ENCODE measurements at regions not wholly inside any gene's neighbourhood (a gene's known extent, or its start where the extent isn't known, plus 50 kb on each side); places are given as distances from the start of the nearest gene placed in this dataset.

DNA sequence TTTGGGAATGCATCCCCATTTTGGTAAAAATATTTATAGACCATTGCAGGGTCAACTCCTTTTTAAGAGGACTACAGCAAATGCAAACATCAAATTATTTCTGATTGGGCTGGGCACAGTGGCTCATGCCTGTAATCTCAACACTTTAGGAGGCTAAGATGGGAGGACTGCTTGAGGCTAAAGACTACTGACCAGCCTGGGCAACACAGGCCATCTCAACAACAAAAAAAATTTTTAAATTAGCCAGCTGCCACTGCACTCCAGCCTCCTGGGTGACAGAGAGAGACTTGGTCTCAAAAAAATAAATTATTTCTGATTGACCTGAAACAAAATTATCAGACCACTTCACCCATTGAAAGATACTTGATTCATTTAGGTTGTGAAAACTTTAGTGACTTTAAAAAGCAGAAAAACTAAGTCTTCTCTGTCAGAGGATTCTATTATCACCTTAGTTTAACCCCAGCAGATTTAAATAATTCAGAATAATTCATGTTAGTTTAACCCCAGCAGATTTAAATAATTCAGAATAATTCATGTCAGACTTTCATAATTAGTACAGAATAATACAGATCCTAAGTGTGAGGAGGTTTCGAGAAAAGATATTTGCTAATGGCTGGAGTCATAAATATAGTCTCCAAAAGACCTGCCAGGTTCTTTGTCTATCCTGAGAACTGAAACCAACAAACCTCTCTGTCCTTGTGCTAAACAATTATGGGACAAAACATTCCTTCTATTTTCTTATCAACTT lies 183.6 kb upstream of the STT3B start:
- no peak for DNase-seq (ENCODE audit: low read depth)

DNA sequence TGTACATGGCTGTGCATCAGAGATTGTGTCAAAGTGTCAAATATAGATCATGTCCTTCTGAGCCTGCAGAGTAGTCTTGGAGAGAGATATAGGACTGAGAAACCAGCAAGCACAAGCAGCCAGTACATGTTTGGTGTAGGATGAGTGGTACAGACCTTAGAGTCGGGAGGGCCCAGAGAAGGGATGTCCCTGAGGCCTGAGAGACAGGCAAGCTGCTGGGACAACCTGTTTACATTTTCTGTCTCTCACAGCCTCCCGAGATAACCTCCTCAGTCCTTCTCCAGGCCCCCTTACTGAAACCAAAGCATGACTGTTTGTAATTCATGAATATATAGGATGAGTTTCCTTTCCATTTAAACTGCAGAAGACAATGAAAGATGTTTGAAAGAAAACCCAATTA lies 182.4 kb upstream of the STT3B start:
- no peak for DNase-seq (ENCODE audit: low read depth)

DNA sequence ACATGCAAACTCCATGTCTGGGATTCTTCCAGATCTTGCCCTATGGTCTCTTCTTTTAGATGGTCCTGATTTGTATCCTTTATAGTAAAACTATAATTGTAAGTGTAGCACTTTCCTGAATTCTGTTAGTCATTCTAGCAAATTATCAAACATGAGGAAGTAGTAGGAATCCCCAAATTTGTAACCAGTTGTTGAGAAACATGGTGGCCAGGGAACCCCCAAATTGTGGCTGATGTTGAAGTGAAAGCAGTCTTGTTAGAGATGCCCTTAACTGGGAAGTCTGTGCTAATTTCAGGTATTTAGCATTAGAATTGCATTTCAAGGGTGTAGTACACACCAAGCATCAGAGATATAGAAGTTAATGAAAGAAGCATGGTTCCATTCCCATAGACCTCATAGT lies 180.4 kb upstream of the STT3B start:
- no peak for DNase-seq (ENCODE audit: low read depth)

DNA sequence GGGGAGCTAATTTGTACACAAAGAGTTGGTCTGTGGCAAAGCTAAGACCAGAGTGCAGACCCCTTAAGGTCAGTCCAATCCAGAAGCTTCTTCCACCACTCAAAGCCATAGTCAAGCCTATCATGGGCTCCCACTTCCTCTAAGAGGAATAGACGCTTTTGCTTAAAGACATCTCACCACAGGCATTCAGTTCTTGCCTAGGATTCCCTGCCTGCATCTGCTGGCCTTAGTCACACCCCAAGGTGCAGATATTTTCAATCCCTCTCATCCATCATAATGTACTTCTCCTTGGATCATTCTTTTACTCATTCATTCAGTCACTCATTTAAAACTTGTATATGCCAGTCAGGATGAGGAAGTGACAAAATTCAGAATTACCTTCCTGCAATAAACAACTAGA lies 179.6 kb upstream of the STT3B start:
- no peak for DNase-seq (ENCODE audit: low read depth)

DNA sequence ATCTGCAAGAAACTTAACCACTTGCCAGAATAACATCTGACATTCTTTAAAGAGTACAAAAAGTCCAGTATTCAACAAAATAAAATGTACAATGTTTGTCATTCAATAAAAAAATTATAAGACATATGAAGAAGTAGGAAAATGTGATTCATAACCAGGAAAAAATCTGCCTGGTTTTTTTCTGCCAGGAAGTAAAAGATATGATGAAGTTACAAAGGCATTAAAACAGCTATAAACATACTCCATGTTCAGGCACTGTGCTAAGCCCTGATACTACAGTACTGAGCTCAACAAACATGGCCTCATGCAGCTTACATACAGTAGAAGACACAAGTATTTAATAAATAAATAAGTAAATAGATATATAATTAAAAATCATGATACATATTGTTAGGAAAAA lies 178.4 kb upstream of the STT3B start:
- no peak for DNase-seq (ENCODE audit: low read depth)

DNA sequence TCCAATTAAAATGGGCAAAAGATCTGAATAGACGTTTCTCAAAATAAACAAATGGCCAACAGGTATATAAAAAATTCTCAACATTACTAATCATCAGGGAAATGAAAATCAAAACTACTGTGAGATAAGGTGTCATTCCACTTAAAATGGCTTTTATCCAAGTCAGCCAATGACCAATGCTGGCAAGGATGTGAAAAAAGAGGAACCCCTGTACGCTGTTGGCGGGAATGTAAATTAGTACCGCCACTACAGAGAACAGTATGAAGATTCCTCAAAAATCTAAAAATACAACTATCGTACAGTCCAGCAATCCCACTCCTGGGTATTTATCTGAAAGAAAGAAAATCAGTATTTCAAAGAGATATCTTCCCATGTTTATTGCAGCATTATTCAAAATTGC lies 176.9 kb upstream of the STT3B start:
- DNase-seq (ENCODE audit: low read depth) = no peak

DNA sequence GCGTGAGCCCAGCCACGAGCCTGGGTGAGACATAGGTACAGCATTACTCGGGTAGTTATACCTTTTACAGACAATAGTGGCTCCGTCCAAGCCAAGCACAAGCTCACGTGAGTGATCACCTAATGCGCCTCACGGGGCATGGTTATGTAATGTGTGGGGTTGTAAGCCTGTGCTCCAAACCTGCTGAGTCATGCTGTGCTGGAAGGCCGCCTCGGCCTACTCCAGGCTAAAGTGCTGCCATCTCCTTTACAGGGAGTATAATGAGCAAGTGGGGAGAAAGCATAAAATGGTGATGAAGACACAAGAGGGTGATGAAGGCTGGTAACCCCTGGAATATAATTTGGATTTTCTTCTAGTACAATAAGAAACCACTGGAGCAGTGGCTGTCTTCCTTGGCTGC lies 175.8 kb upstream of the STT3B start:
- no peak for DNase-seq (ENCODE audit: low read depth)

DNA sequence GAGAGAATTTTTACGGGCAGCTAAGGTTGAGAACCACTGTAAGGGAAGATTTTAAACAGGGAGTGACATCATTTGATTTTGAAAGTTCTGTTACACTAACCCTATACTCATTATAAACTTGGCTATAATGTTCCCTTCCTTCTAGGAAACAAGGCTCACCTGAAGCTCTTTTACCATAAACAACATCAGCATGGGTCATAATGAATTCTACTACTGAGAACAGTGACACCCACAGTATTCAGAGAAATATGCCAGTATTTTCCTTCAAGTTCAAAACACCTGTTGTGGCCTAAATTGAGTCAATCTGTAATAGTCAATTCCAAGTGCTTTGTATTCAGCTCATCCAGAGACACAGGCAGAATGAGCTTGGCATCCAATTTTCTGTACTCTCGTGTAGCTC lies 175.3 kb upstream of the STT3B start:
- no peak for DNase-seq (ENCODE audit: low read depth)

DNA sequence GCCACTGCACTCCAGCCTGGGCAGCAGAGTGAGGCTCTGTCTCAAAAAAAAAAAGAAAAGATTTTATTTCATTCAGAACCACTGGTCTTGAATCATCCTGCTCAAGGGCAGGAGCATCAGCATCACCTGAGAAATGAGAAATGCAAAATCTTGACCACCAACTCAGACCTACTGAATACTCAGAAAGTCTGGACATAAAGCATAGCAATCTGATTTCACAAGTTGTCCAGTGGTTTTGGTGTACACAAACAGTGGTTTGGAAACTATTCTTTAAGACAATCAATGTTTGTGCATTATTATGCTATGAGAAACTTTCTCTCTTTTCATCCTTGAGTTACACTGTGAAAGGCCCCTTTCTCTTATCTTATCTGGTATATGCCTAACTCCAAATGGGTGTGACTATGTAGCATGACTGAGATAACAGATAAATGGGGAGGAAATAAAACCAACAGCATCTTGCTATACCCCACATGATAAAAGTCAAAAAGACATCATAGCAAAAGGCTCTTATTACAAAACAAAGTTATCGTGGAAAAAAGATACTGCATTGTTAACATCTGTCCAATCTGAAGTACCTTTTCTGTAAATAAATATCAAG lies 174.2 kb upstream of the STT3B start:
- no peak for DNase-seq (ENCODE audit: low read depth)

DNA sequence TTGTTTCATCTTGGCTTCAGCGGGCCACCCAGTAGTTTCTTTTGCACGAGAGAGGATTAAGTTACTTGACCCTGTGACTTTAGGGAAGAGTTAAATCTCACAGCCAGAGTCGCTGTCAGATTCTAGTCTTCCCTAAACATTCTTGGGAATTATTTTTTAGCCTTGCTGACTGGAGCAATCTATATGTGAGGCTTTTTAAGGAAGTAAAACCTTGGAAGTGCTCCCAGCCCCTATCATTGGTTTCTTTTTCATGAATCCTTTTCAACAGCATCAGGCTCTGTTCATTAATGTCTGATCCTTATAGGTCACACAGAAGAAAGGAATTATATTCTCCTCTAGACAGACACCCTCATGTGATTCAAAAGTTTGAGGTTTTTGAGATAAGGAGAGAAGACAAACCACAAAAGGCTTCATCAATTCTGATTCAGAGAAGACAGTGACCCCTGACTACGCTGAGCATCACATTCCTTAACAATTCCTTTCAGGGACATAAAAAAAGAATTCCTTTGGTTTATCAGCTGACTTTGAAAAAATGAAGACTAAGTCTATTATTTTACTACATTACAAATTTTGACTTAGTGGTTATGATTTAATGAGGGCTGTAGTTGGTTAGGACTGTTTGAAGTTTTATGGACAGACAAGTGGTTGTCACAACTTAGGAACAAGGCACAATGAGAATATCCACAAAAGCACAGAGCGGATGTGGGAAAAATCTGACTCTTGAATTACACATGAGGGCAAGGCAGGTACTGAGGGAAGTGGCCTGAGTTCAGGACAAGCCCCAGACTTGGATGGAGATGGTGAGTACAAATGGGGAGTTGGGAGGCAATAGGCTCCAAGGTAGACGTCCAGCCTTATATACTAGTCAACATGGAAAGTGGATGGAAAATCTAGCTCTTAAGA lies 171.1 kb upstream of the STT3B start:
- DNase-seq (ENCODE audit: low read depth) = peak; percentile 66

DNA sequence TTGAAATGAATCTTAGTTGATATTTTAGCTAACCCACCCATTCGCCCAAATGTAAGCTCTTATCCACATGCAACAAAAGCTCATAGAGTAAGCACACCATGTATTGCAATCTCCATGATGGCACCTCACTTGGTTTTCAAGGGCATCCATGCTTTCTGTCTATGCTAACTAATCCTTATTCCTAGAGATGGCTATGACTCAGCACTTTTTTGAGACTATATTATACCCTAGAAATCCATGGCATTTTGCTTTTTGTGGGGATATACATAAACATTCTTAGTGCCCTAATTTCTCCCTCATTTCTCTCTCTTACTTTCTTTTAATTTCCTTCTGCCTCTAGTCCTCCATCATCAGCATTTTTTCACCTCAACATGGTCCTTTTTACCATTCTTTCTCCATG lies 168.5 kb upstream of the STT3B start:
- DNase-seq (ENCODE audit: low read depth) = no peak

DNA sequence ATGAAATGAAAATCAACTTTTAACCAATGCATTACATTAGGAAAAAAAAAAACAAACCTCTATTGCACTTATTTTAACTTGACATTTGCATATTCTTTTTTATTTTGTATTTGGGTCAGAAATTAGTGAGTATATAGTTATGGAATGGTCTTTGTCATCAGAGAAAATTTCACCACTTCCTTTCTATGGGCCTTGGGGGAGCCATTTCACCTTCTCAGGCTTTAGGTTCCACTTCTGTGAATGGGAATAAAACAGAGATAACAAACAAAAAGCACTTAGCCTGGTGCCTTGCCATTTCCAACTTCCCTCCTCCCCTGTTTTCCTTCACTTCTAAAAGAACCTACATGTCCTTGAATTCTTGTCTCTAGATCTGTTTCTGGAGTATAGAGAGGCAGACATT lies 168.0 kb upstream of the STT3B start:
- peak; percentile 34 for DNase-seq (ENCODE audit: low read depth)

DNA sequence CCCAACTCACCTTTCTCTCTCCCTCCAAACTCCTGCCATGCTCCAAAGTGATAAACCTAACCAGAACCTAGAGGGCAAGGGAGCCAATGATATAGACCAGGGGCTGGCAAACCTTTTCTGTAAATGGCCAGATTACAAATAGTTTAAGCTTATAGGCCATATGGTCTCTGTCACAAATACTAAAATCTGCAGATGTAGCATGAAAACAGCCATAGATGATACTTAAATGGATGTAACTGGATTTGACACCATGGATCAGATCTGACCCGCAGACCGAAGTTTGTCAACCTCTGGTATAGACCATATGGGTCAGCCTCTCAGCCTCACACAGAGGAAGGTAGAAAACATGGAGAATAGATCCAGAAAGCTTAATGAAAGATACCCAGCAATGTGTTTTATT lies 165.2 kb upstream of the STT3B start:
- no peak for DNase-seq (ENCODE audit: low read depth)

DNA sequence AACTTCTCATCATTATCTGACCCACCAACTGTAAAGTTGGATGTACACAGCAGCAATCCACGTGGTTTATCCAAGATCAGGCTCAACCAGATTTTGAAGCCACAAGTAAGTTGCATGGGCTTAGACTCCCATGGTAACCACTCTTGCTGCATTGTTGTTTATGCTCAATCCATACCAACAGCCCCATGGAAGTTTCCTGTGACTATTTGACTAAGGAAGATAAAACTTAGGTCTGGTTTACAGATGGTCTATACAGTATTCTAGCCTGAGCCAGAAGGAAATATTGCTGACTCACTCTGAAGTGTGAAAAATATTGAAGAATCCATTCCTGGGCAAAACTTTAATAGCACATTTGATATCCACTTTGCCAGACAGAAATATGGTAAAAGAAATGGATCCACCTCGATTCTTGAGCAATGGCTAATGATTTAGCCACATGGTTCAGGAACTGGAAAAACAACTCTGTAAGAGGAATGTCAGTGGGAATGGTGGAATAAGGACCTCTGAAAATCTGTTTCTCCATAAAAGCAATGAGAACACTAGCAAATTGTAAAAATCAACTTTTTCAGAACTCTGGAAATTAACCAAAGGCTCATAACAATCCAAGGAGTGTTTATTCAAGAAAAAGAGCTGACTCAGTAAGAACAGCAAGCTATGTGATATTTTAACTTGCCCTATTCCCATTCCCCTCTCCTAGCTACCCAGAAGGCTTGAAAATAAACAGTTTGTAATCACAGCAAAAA lies 162.9 kb upstream of the STT3B start:
- no peak for DNase-seq (ENCODE audit: low read depth)

DNA sequence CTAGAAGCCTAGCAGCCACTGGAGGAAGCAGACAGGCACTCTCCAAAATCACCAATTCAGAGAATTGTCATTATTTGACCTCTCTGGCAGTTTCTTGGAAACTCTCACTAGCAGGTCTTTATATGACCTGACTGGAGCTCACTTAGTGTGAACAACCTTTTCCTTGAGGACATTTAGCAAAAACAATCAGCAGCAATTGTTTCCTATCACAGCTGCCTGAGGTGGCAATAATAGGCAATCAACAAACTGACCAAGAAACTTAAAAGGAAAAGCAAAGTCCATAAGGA lies 162.4 kb upstream of the STT3B start:
- no peak for DNase-seq (ENCODE audit: low read depth)

DNA sequence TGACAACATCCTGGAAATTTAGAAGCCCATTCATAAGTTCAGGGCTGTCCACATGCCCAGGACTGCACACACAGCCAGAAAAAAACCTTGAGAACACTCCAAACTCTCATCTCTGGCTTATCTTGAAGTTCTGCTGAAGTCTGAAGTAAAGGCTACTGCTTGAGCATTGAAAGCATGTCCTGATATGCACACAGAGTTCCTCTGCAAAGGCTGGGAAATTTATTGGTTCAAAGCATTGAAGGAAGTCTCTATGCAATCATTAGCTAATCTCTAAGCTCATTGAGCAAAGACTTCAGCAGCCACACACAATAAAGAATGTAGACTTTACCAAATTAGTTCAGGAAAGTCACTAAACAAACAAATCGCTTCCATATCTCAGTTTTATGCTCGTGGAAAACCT lies 162.0 kb upstream of the STT3B start:
- no peak for DNase-seq (ENCODE audit: low read depth)

DNA sequence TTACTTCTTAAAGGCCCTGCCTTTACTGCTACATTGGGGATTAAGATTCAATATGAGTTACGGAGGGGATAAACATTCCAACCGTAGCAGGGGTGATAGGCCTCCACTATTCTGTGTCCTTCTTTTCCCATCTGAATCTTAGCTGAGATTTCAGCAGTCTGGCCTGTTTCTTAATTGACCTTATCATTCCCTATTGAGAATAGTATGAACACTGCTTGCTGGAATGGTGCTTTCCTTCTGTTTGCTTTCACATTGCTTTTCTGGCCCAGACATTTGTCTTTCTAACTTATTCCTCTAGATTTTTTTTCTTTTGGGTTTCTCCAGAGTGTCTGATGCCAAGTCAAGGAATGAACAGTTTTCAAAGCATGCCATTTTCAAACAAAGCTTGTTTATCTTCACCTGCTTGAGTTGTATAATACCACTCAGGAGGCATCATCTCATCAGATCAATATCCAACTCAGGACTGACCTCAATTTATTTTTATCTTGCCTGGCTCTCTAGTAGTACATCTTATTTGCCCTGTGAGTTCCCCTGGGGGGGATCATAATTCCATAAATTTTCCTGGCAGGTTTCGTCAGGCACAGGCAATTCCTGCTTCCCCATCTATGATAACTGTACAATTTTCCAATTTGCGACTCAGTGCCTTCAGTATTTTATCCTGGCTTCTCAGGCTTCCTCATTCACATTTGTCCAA lies 161.1 kb upstream of the STT3B start:
- no peak for DNase-seq (ENCODE audit: low read depth)

DNA sequence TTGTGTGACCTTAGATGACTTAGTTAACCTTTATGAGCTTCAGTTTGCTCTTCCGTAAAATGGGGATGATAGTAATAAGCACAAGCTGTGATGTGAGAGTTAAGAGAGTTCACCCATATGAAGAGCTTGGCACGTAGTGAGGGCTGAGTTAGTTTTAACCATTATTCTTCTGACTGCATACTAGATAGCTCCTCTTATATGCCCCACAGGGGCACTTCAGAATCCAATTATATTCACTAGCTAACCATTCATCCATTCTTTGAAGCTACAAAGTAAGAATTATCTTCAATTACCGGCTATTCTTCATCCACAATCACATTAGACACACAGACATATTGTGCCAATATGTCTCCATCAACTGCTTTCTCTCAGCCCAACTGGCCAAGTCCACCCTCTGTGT lies 159.0 kb upstream of the STT3B start:
- DNase-seq (ENCODE audit: low read depth) = no peak

DNA sequence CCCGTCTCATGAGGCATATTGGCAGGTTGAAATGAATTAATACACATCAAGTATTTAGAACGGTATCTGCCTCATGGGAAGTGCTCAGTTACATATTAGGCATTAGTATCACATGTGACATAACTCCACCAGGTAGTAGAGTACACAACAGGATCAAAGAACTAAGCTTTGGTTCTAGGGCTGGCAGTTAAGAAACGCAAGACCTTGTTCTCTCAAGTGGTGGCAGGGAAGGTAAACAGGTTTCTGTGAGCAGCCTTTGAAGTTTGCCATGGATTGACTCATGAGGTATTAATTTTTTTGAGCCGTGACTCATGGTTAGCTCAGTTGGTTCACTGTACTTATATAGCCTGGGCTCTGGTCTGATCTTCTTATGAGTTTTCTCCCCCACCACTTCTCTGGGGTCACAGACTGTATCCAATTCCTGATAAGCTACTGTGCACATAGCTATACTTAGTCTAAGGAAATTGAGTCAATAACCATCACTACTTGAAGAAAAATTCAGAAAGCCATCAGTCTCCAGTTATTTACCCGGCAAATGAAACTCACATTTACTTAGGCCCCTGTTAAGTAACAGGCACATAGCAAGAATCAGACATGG lies 155.6 kb upstream of the STT3B start:
- DNase-seq (ENCODE audit: low read depth) = peak; percentile 75

DNA sequence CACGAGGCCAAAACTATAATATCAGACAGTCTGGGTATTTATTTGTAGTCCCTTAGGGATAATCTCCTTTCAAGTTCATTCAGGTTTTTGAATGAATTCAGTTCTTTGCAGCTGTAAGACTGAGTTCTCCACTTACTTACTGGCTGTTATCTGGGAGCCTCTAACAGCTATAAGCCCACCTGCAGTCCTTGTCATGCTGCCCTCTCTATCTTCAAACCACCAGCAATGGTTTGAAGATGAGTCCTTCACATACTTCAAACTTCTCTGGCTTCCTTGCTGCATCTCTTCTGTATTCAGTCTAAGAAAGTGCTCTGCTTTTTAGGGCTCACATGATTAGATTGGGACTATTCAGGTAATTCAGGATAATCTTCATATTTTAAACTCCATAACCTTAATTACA lies 154.5 kb upstream of the STT3B start:
- no peak for DNase-seq (ENCODE audit: low read depth)

DNA sequence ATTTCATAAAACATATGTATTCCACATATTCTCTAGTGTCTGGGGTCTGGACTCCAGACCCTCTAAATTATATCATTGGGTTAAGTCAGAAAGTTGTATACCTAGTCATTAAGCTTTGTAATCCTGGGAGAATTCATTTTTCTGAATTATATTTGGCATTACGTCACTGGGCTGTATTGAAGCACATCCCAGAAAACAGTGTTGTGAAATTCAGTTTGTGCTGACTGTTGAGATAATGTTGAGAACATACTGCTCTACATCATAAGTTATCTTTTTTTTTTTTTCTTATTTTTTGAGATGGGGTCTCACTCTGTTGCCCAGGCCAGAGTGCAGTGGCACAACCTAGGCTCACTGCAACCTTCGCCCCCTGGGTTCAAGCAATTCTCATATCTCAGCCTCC lies 153.1 kb upstream of the STT3B start:
- no peak for DNase-seq (ENCODE audit: low read depth)

DNA sequence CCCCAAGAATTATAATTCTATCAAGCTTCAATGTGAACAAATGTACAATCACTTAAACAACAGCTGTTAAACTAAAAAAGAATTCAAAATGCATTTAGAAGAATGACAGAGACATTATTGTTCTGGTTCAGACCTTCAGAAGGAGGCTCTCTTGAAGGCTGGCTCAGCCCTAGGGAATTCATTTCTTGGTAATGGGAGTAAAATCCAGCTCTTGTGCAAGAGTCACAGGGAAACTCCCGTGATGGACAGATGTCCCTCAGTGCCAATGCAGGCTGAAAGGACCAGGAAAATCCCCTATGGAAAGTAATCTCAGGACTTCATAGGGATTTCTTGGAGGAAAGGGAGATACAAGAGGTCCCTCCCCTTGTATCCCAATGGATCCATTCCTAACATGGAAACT lies 149.9 kb upstream of the STT3B start:
- no peak for DNase-seq (ENCODE audit: low read depth)

Measured in HS-27A (cell line).